ENCODE measurements at regions not wholly inside any gene's neighbourhood (a gene's known extent, or its start where the extent isn't known, plus 50 kb on each side); places are given as distances from the start of the nearest gene placed in this dataset.

DNA sequence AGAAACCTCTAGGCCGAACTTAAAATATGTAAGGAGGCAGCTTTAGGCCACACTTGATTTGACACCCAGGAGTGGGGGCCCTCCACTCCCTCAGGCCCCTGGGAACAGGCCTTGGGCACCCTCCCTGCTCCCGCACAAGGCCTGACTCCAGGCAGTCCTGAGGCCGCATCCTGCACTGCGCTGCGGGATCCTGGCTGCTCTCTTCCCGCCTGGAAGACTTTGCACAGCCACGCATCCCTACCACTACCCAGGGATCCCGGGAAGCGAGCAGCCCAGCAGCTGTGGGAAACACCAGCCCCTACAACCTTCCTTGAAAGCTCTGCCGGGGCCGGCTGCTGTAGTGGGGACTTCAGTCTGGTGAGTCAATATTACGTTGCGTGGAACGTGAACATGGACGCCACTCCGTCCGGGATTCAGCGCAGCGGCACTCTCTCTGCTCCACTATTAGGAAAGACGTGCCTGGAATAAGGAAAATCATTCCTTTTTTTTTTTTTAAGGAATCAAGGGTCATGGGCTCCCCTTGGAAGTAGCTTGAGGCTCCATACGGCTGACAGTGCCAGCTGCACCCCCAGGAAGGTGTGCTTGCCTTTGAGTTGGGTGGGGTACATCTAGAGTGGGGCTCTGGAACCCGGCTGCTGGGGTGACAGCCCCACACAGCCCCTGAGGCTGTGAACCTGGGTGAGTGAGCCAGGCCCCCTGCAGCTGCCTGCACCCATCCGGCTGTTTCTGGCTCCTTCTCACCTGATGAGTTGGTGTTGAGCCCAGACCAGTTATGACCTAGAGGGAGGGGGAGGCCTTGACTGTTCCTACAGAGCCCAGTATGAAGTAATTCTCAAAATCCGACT lies 119.2 kb upstream of the TMEM18 start:
- TF ChIP-seq, protein P1, sequence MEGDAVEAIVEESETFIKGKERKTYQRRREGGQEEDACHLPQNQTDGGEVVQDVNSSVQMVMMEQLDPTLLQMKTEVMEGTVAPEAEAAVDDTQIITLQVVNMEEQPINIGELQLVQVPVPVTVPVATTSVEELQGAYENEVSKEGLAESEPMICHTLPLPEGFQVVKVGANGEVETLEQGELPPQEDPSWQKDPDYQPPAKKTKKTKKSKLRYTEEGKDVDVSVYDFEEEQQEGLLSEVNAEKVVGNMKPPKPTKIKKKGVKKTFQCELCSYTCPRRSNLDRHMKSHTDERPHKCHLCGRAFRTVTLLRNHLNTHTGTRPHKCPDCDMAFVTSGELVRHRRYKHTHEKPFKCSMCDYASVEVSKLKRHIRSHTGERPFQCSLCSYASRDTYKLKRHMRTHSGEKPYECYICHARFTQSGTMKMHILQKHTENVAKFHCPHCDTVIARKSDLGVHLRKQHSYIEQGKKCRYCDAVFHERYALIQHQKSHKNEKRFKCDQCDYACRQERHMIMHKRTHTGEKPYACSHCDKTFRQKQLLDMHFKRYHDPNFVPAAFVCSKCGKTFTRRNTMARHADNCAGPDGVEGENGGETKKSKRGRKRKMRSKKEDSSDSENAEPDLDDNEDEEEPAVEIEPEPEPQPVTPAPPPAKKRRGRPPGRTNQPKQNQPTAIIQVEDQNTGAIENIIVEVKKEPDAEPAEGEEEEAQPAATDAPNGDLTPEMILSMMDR (IDR thresholded peaks at IDR 0.05; ENCODE audit: unreplicated experiment) = no peak
- intact Hi-C loops (cut with micrococcal nuclease) = no loop called here
- ChIA-PET CTCF (interaction anchor here (1.0 kb wide), 1 partner anchor 10 kb away, joined by 3 read pairs; no protein-coding TSS in a partner anchor), POLR2A (no interaction called here)
- Mint-ChIP-seq H3K9me3 (ENCODE audit: unreplicated experiment) (no peaks in the 10 kb centered on the region), H3K4me3 (ENCODE audit: unreplicated experiment) (no peak overlapping the region), H3K4me1 (ENCODE audit: insufficient read depth, unreplicated experiment) (no peaks in the 10 kb centered on the region), H3K27me3 (ENCODE audit: insufficient read depth, unreplicated experiment) (no peaks in the 10 kb centered on the region), H3K36me3 (ENCODE audit: insufficient read depth, unreplicated experiment) (no peaks in the 10 kb centered on the region), H3K27ac (ENCODE audit: low read depth, unreplicated experiment) (no peak overlapping the region)
- no peak for DNase-seq (ENCODE audit: unreplicated experiment)
- no TSS peak for BruUV-seq (replicated peaks)

GRCh38 chr2:795531-796041 lies 118.4 kb upstream of the TMEM18 start:
- H3K27me3 Mint-ChIP-seq (ENCODE audit: insufficient read depth, unreplicated experiment) = no peaks in the 10 kb centered on the region
- no peaks in the 10 kb centered on the region for H3K36me3 Mint-ChIP-seq (ENCODE audit: insufficient read depth, unreplicated experiment)
- POLR2A ChIA-PET = no interaction called here
- TF ChIP-seq, protein P1 (IDR thresholded peaks at IDR 0.05; ENCODE audit: unreplicated experiment) = no peak
- no TSS peak for BruUV-seq (replicated peaks)
- no peak overlapping the region for H3K27ac Mint-ChIP-seq (ENCODE audit: low read depth, unreplicated experiment)
- H3K4me3 Mint-ChIP-seq (ENCODE audit: unreplicated experiment) = no peak overlapping the region
- no peaks in the 10 kb centered on the region for H3K9me3 Mint-ChIP-seq (ENCODE audit: unreplicated experiment)
- intact Hi-C loops (cut with micrococcal nuclease) = no loop called here
- CTCF ChIA-PET = interaction anchor here (1.0 kb wide), 1 partner anchor 10 kb away, joined by 3 read pairs; no protein-coding TSS in a partner anchor
- DNase-seq (ENCODE audit: unreplicated experiment) = no peak
- H3K4me1 Mint-ChIP-seq (ENCODE audit: insufficient read depth, unreplicated experiment) = no peaks in the 10 kb centered on the region

DNA sequence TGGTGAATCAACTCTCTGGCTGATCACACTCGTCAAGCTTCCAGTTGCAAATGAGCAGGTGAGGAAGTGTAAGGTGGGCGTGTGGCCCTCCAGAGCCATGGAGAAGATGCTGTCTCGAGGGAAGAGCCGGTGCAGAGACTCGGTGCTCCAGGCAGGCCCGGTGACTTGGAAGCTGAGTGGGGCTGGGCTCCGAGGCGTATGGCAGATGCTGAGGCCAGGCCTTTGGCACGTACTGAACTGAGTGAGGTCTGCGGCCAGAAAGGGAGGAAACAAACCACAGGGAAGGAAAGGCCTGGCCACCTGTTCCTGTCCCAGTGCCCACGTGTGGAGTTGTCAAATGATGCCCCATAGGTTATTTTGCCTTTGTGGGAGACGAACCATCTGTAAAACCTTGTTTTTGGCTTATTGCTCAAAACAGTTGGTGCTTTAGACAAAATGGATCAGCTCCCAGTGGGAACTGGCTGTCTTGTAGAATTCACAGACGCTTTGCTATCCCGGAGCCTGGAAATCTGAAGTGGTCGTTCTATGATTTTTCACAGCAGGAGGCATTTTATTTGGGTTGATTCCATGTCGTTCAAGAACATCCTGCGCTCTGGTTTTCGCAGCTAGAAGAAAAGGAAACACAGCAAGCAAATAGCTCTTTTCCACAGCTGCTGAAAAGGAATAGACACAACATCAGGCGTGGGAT lies 117.5 kb upstream of the TMEM18 start:
- DNase-seq (ENCODE audit: unreplicated experiment) = no peak
- ChIA-PET CTCF (no interaction called here), POLR2A (no interaction called here)
- no peaks in the 10 kb centered on the region for H3K27me3 Mint-ChIP-seq (ENCODE audit: insufficient read depth, unreplicated experiment)
- TF ChIP-seq, protein P1 (IDR thresholded peaks at IDR 0.05; ENCODE audit: unreplicated experiment) = no peak
- no peak overlapping the region for H3K27ac Mint-ChIP-seq (ENCODE audit: low read depth, unreplicated experiment)
- no peaks in the 10 kb centered on the region for H3K4me1 Mint-ChIP-seq (ENCODE audit: insufficient read depth, unreplicated experiment)
- BruUV-seq (replicated peaks) = no TSS peak
- H3K4me3 Mint-ChIP-seq (ENCODE audit: unreplicated experiment) = no peak overlapping the region
- no peaks in the 10 kb centered on the region for H3K36me3 Mint-ChIP-seq (ENCODE audit: insufficient read depth, unreplicated experiment)
- intact Hi-C loops (cut with micrococcal nuclease) = no loop called here
- no peaks in the 10 kb centered on the region for H3K9me3 Mint-ChIP-seq (ENCODE audit: unreplicated experiment)

DNA sequence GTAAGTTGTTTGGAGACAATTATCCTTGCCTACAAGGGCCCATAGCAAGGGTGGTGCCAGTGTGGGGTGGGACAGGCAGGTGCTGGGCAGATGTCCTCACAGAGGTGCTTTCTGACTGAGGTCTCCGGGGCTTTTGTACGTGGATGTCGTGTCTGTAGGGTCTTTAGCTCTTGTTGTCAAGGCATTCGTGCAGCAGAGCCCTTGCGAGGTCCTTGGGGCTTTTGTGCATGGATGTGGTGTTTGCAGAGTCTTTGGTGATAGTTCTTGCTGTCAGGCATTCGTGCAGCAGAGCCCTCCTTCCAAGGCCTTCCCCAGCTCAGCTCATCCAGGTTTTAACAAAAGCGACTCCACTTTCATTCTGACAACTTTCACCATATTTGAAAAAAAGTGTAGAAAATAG lies 116.0 kb upstream of the TMEM18 start:
- no peaks in the 10 kb centered on the region for H3K36me3 Mint-ChIP-seq (ENCODE audit: insufficient read depth, unreplicated experiment)
- H3K9me3 Mint-ChIP-seq (ENCODE audit: unreplicated experiment) = peaks cover 7% of the 10 kb centered on the region
- intact Hi-C loops (cut with micrococcal nuclease) = no loop called here
- TF ChIP-seq, protein P1 (IDR thresholded peaks at IDR 0.05; ENCODE audit: unreplicated experiment) = no peak
- DNase-seq (ENCODE audit: unreplicated experiment) = no peak
- no peaks in the 10 kb centered on the region for H3K4me1 Mint-ChIP-seq (ENCODE audit: insufficient read depth, unreplicated experiment)
- no peaks in the 10 kb centered on the region for H3K27me3 Mint-ChIP-seq (ENCODE audit: insufficient read depth, unreplicated experiment)
- POLR2A ChIA-PET = no interaction called here
- no TSS peak for BruUV-seq (replicated peaks)
- no peak overlapping the region for H3K4me3 Mint-ChIP-seq (ENCODE audit: unreplicated experiment)
- no peak overlapping the region for H3K27ac Mint-ChIP-seq (ENCODE audit: low read depth, unreplicated experiment)
- CTCF ChIA-PET = no interaction called here

All from MCF 10A (cell line).